SU-DHL-6 (cell line): ENCODE measurements at regions not wholly inside any gene's neighbourhood (a gene's known extent, or its start where the extent isn't known, plus 50 kb on each side); places are given as distances from the start of the nearest gene placed in this dataset.

ENCODE experiments used
- H2AFZ ChIP-seq: fragments of 200-600 bp; sonication (generic); 2 replicates; pipeline ENCODE4 v1.6.1; 2014; ENCODE audit warnings: low read depth, mild to moderate bottlenecking, moderate library complexity, mixed read lengths, antibody characterized with exemption, low read length; ENCODE audit not compliant: severe bottlenecking
- H3F3A ChIP-seq: fragments of 200-600 bp; shearing (Covaris generic); 2 replicates; pipeline ENCODE4 v1.6.0; 2016; ENCODE audit warnings: antibody characterized with exemption, mild to moderate bottlenecking; ENCODE audit not compliant: insufficient read depth
- H3K27ac ChIP-seq: fragments of 200-600 bp; sonication (generic); 2 replicates; pipeline ENCODE4 v1.5.1; 2016; ENCODE audit warnings: low read depth, mild to moderate bottlenecking, low read length, moderate library complexity, mixed read lengths
- H3K27me3 ChIP-seq: fragments of 200-600 bp; sonication (generic), shearing (Covaris generic); 2 replicates; pipeline ENCODE4 v1.6.0; 2014; ENCODE audit warnings: mild to moderate bottlenecking, low read length
- H3K36me3 ChIP-seq: fragments of 200-600 bp; sonication (generic); 2 replicates; pipeline ENCODE4 v1.6.1; 2014; ENCODE audit warnings: mild to moderate bottlenecking, low read length, mixed read lengths
- H3K4me2 ChIP-seq: fragments of 300-600, 200-600 bp; shearing (Covaris generic), sonication (generic); 2 replicates; pipeline ENCODE4 v1.6.0; 2014; ENCODE audit warnings: low read length, low read depth, mild to moderate bottlenecking; ENCODE audit not compliant: poor library complexity, severe bottlenecking
- H3K4me3 ChIP-seq: fragments of 200-600 bp; sonication (generic); 2 replicates; pipeline ENCODE4 v1.5.1; 2014; ENCODE audit warnings: antibody characterized with exemption, low read length, mild to moderate bottlenecking, mixed read lengths; ENCODE audit not compliant: insufficient read depth, poor library complexity, severe bottlenecking
- H3K79me2 ChIP-seq: fragments of 200-600 bp; sonication (generic); 2 replicates; pipeline ENCODE4 v1.6.1; 2014; ENCODE audit warnings: mild to moderate bottlenecking, low read length, moderate library complexity; ENCODE audit not compliant: insufficient read depth
- H3K9ac ChIP-seq: fragments of 200-600 bp; sonication (generic); 2 replicates; pipeline ENCODE4 v1.7.0; 2014; ENCODE audit warnings: mild to moderate bottlenecking, low read length
- H3K9me2 ChIP-seq: fragments of 200-600 bp; sonication (generic); replicated peaks from 2 replicates; pipeline ENCODE4 v1.6.1; 2014; ENCODE audit warnings: low read length; ENCODE audit not compliant: insufficient read depth
- H3K9me3 ChIP-seq: fragments of 200-600 bp; sonication (generic); 2 replicates; pipeline ENCODE4 v1.6.1; 2014; ENCODE audit warnings: low read length, mixed read lengths; ENCODE audit not compliant: insufficient read depth
- H4K20me1 ChIP-seq: fragments of 200-600 bp; sonication (generic); 2 replicates; pipeline ENCODE4 v1.6.1; 2014; ENCODE audit warnings: low read depth, mild to moderate bottlenecking, antibody characterized with exemption, low read length, moderate library complexity, mixed read lengths
- CTCF ChIP-seq: fragments of 200-600 bp; sonication (generic); IDR thresholded peaks from one replicate; pipeline ENCODE4 v1.5.1; 2017; ENCODE audit warnings: antibody characterized with exemption, mild to moderate bottlenecking, low read length, moderate library complexity; ENCODE audit not compliant: insufficient read depth, poor library complexity, severe bottlenecking
- EZH2phosphoT487 ChIP-seq: fragments of 200-600 bp; sonication (generic), shearing (Covaris generic); conservative IDR thresholded peaks from 2 replicates; pipeline ENCODE4 v1.6.1; 2018; ENCODE audit warnings: mild to moderate bottlenecking, antibody characterized with exemption, low read length, moderate library complexity, mixed read lengths

DNA sequence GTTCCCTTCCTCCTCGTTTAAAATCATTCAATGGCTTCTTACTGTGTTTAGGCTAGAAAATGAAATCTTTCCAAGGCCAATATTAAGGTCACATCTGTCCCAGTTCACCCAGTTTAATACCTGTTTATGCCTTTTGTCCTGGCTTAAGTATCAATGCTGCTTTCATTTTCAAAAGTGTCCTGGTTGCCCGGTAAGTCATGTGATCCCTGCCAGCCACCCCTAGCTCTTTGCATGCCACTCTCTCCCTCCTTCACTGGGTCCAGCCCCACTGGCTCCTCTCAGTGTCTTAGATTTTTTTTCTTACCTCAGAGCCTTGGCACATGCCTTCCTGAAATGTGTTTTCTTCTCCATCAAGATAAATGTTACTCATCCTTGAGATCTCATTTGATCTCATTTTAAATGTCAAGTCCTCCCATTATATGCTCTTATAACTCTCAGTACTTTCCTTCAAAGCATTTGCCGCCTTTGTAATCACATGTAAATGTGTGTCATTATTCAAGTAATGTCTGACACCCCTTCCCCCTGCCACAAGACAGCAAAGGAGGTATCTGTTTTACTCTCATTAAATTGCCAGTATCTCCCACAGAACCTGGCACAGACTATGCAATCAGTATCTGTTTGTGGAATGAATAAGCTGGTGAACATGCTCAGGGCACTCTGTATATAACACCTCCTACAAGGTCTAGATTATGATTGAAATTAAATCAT, 472.5 kb upstream of the RPS6KA3 start:
- H3K4me3 ChIP-seq = no peak overlapping the region
- no peaks in the 10 kb centered on the region for H3K9me2 ChIP-seq
- TF ChIP-seq CTCF (no peak), EZH2phosphoT487 (no peak)
- no peaks in the 10 kb centered on the region for H3F3A ChIP-seq
- no peak overlapping the region for H2AFZ ChIP-seq
- no peaks in the 10 kb centered on the region for H3K9me3 ChIP-seq
- no peak overlapping the region for H3K9ac ChIP-seq
- H3K79me2 ChIP-seq = no peaks in the 10 kb centered on the region
- H3K4me2 ChIP-seq = no peak overlapping the region
- no peaks in the 10 kb centered on the region for H3K36me3 ChIP-seq
- H4K20me1 ChIP-seq = no peaks in the 10 kb centered on the region
- H3K27me3 ChIP-seq = no peaks in the 10 kb centered on the region
- no peak overlapping the region for H3K27ac ChIP-seq

- H4K20me1 ChIP-seq = no peaks in the 10 kb centered on the region
- H3K9ac ChIP-seq = no peak overlapping the region
- no peaks in the 10 kb centered on the region for H3K79me2 ChIP-seq
- no peak overlapping the region for H2AFZ ChIP-seq
- no peak overlapping the region for H3K4me2 ChIP-seq
- no peaks in the 10 kb centered on the region for H3K27me3 ChIP-seq
- H3K36me3 ChIP-seq = no peaks in the 10 kb centered on the region
- H3K9me2 ChIP-seq = no peaks in the 10 kb centered on the region
- no peak overlapping the region for H3K27ac ChIP-seq
- no peak overlapping the region for H3K4me3 ChIP-seq
- H3K9me3 ChIP-seq = no peaks in the 10 kb centered on the region
- TF ChIP-seq CTCF (no peak), EZH2phosphoT487 (no peak)
- no peaks in the 10 kb centered on the region for H3F3A ChIP-seq
Measured at GRCh38 chrX:20729416-20729815, 462.7 kb upstream of the RPS6KA3 start.

DNA sequence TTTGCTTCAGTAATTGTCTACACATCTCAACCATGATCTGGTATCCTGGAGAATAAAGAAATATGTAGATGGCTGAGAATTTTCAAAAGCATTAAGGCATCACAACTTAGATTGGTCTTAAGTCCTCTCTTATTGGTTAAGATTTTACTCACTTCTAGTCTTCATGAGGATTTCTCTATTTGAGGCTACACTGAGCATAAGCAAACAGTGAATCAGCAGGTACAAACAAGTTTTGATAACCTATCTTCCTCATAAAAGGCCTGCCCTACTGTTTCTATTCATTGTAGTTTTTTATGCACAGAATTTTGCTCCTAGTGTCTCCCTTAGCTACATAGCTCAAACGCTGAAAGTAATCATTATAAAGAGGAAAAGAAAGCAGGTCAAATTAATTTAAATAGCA, 460.7 kb upstream of the RPS6KA3 start:
- no peaks in the 10 kb centered on the region for H3K79me2 ChIP-seq
- no peak overlapping the region for H3K4me3 ChIP-seq
- H2AFZ ChIP-seq = no peak overlapping the region
- no peaks in the 10 kb centered on the region for H3K27me3 ChIP-seq
- H3K9me3 ChIP-seq = no peaks in the 10 kb centered on the region
- no peak overlapping the region for H3K4me2 ChIP-seq
- TF ChIP-seq CTCF (no peak), EZH2phosphoT487 (no peak)
- H3K36me3 ChIP-seq = no peaks in the 10 kb centered on the region
- H3K27ac ChIP-seq = no peak overlapping the region
- H3K9ac ChIP-seq = no peak overlapping the region
- no peaks in the 10 kb centered on the region for H4K20me1 ChIP-seq
- no peaks in the 10 kb centered on the region for H3F3A ChIP-seq
- no peaks in the 10 kb centered on the region for H3K9me2 ChIP-seq
